ENCODE measurements at regions not wholly inside any gene's neighbourhood (a gene's known extent, or its start where the extent isn't known, plus 50 kb on each side); places are given as distances from the start of the nearest gene placed in this dataset.
"Not testable (repeated sequence)": the region's sequence is repeated elsewhere in the genome, so short reads cannot be mapped to it uniquely, and the experiment has no call there.

- DNase-seq (ENCODE audit: low read depth): no peak
Measured at GRCh38 chr4:131447883-131448282, 1701.2 kb upstream of the PCDH10 start.

- DNase-seq (ENCODE audit: low read depth): no peak
Measured at GRCh38 chr4:131450572-131451209, 1698.4 kb upstream of the PCDH10 start.

GRCh38 chr4:131459430-131460101, 1689.5 kb upstream of the PCDH10 start:
- DNase-seq (ENCODE audit: low read depth): no peak

GRCh38 chr4:131470360-131470759, 1678.7 kb upstream of the PCDH10 start:
- no peak for DNase-seq (ENCODE audit: low read depth)

GRCh38 chr4:131488772-131489171, 1660.3 kb upstream of the PCDH10 start:
- DNase-seq (ENCODE audit: low read depth): no peak

GRCh38 chr4:131496211-131496610, 1652.9 kb upstream of the PCDH10 start:
- DNase-seq (ENCODE audit: low read depth): not testable (repeated sequence)

GRCh38 chr4:131499141-131499873, 1649.8 kb upstream of the PCDH10 start:
- no peak for DNase-seq (ENCODE audit: low read depth)

GRCh38 chr4:131509521-131509920, 1639.6 kb upstream of the PCDH10 start:
- DNase-seq (ENCODE audit: low read depth): no peak

GRCh38 chr4:131526686-131527085, 1622.4 kb upstream of the PCDH10 start:
- no peak for DNase-seq (ENCODE audit: low read depth)

GRCh38 chr4:131531087-131531486, 1618.0 kb upstream of the PCDH10 start:
- DNase-seq (ENCODE audit: low read depth): no peak

- DNase-seq (ENCODE audit: low read depth): no peak
Measured at GRCh38 chr4:131534944-131535645, 1614.0 kb upstream of the PCDH10 start.

- DNase-seq (ENCODE audit: low read depth): no peak
Measured at GRCh38 chr4:131540256-131540655, 1608.8 kb upstream of the PCDH10 start.

GRCh38 chr4:131547506-131547981, 1601.5 kb upstream of the PCDH10 start:
- no peak for DNase-seq (ENCODE audit: low read depth)

- no peak for DNase-seq (ENCODE audit: low read depth)
Measured at GRCh38 chr4:131551306-131551705, 1597.8 kb upstream of the PCDH10 start.

- no peak for DNase-seq (ENCODE audit: low read depth)
Measured at GRCh38 chr4:131566026-131566425, 1583.1 kb upstream of the PCDH10 start.

GRCh38 chr4:131584587-131584986, 1564.5 kb upstream of the PCDH10 start:
- no peak for DNase-seq (ENCODE audit: low read depth)

- no peak for DNase-seq (ENCODE audit: low read depth)
Measured at GRCh38 chr4:131595140-131595539, 1554.0 kb upstream of the PCDH10 start.

- no peak for DNase-seq (ENCODE audit: low read depth)
Measured at GRCh38 chr4:131603705-131604104, 1545.4 kb upstream of the PCDH10 start.

- DNase-seq (ENCODE audit: low read depth): no peak
Measured at GRCh38 chr4:131609039-131609438, 1540.1 kb upstream of the PCDH10 start.

GRCh38 chr4:131610517-131610916, 1538.6 kb upstream of the PCDH10 start:
- not testable (repeated sequence) for DNase-seq (ENCODE audit: low read depth)

- DNase-seq (ENCODE audit: low read depth): no peak
Measured at GRCh38 chr4:131613086-131613823, 1535.8 kb upstream of the PCDH10 start.

All from forelimb muscle (tissue), 1 donor.